Nephron progenitor cell (in vitro differentiated cells): ENCODE measurements at regions not wholly inside any gene's neighbourhood (a gene's known extent, or its start where the extent isn't known, plus 50 kb on each side); places are given as distances from the start of the nearest gene placed in this dataset.

Source experiments
- DNase-seq: peaks from one replicate; pipeline ENCODE4 v3.0.0; 2021
- H3K27ac Mint-ChIP-seq: 2 replicates; pipeline ENCODE4 v1.8.0; 2021; ENCODE audit warnings: mild to moderate bottlenecking, moderate library complexity, mixed read lengths
- H3K27me3 Mint-ChIP-seq: 2 replicates; pipeline ENCODE4 v1.8.0; 2021; ENCODE audit warnings: mild to moderate bottlenecking, low read depth, mixed read lengths; ENCODE audit not compliant: poor library complexity
- H3K36me3 Mint-ChIP-seq: 2 replicates; pipeline ENCODE4 v1.8.0; 2021; ENCODE audit warnings: low read depth, mixed read lengths
- H3K4me1 Mint-ChIP-seq: 2 replicates; pipeline ENCODE4 v1.8.0; 2021; ENCODE audit warnings: mixed read lengths
- H3K4me3 Mint-ChIP-seq: 2 replicates; pipeline ENCODE4 v1.8.0; 2021; ENCODE audit warnings: mild to moderate bottlenecking, moderate library complexity, mixed read lengths
- H3K9me3 Mint-ChIP-seq: 2 replicates; pipeline ENCODE4 v1.8.0; 2021; ENCODE audit warnings: mild to moderate bottlenecking, moderate library complexity, mixed read lengths
- CTCF ChIP-seq: fragments of 200-600 bp; sonication (generic); IDR thresholded peaks from 2 replicates; pipeline ENCODE4 v1.5.0; 2021; ENCODE audit warnings: antibody characterized with exemption

- DNase-seq: no peak
- peaks cover 13% of the 10 kb centered on the region for H3K9me3 Mint-ChIP-seq
- H3K4me1 Mint-ChIP-seq: peaks cover 41% of the 10 kb centered on the region
- H3K36me3 Mint-ChIP-seq: no peaks in the 10 kb centered on the region
- H3K27ac Mint-ChIP-seq: no peak overlapping the region
- H3K27me3 Mint-ChIP-seq: peaks cover 8% of the 10 kb centered on the region
- no peak for TF ChIP-seq CTCF
- H3K4me3 Mint-ChIP-seq: no peak overlapping the region
Observed at GRCh38 chr2:219766658-219767057, 139.2 kb downstream of the SLC4A3 start.

DNA sequence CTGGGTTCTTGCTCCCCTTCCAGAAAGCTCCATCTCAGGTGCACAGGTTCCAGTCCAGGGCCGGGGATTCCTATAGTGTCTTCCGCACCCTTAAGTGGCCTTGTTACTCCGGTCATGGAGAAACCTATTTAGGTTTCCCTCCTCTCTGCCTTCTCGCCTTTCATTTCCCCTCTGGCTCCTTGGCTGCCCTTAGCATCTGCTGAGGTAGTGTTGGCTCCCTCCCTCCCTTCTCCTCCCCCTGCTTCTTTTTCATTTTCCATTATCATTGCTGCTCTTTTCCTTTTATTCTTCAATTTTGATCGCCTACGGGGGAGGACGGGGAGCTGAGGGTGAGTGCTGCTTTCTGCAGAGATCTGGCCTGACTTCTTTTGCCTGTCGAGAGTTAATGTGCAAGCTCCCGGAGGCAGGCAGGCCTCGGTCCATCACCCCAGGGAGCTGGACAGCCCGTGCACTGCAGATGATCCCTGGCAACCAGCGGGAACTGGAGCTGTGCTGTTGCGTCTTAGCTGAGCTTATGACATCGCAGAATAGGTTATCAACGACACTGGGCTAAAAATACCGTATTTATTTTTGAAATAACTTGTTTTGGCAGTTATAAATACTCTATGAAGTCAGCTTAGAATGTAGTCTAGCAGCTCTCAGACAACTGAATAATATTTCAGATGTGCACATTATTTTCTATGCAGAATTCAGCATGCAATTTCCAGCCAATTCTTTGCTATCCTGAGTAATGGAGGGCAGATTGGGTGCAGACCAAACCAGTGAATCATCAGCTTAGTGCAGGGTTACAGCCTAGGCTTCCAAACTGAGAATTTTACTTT lies 141.9 kb downstream of the SLC4A3 start:
- Mint-ChIP-seq H3K9me3 (peaks cover 10% of the 10 kb centered on the region), H3K4me3 (no peak overlapping the region), H3K27me3 (peaks cover 8% of the 10 kb centered on the region), H3K27ac (peak overlapping the region; percentile 76), H3K36me3 (no peaks in the 10 kb centered on the region), H3K4me1 (peaks cover 65% of the 10 kb centered on the region)
- no peak for DNase-seq
- no peak for TF ChIP-seq CTCF

DNA sequence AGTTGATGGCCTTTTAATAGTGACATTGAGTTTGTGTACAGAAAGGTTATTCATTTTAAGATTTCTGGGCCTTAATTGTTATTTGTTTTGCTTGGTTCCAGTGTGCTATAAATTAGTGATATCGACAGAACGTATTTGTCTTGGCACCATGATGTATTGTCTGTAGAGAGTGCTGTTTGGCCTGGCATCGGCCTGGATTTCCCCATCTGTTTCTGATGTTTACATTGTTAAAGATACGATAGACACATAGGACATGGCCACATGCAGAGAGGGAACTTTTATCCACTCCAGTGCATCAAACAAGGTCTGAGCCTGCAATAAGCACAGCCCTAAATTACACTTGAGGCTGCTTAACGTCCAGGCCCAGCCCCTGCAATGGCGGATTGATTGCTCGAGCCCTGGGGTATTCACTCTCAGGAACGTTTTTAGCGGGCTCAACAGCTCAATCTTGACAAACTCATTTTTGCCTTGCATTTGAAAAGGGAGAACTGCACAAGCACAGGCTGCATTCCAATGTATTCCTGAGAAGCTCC lies 144.7 kb downstream of the SLC4A3 start:
- Mint-ChIP-seq H3K36me3 (no peaks in the 10 kb centered on the region), H3K4me1 (peaks cover 43% of the 10 kb centered on the region), H3K27ac (peak overlapping the region; percentile 44), H3K9me3 (peaks cover 3% of the 10 kb centered on the region), H3K27me3 (peaks cover 4% of the 10 kb centered on the region), H3K4me3 (no peak overlapping the region)
- TF ChIP-seq CTCF: no peak
- DNase-seq: no peak

DNA sequence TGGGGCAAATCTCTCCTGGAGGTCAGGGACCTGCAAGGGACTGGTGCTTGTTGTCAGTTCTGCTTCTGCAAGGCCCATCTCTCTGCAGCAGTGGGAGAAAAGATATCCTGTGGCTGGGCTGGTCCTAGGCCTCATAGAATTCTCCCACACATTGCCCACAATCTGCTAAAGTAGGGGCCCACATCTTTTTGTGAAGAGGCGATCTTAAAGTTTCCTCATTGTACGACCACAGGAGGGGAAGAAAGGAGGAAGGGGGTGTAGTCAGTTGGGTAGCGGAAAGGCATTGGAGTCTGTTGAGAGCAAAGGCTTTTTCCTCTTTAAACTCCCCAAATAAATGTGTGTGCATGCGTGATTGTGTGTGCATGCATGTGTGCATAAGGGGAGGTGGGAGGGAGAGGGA lies 145.3 kb downstream of the SLC4A3 start:
- DNase-seq: no peak
- H3K4me3 Mint-ChIP-seq: no peak overlapping the region
- H3K36me3 Mint-ChIP-seq: no peaks in the 10 kb centered on the region
- H3K27me3 Mint-ChIP-seq: peaks cover 4% of the 10 kb centered on the region
- peak overlapping the region; percentile 44 for H3K27ac Mint-ChIP-seq
- TF ChIP-seq CTCF: no peak
- peaks cover 48% of the 10 kb centered on the region for H3K4me1 Mint-ChIP-seq
- H3K9me3 Mint-ChIP-seq: peaks cover 3% of the 10 kb centered on the region

DNA sequence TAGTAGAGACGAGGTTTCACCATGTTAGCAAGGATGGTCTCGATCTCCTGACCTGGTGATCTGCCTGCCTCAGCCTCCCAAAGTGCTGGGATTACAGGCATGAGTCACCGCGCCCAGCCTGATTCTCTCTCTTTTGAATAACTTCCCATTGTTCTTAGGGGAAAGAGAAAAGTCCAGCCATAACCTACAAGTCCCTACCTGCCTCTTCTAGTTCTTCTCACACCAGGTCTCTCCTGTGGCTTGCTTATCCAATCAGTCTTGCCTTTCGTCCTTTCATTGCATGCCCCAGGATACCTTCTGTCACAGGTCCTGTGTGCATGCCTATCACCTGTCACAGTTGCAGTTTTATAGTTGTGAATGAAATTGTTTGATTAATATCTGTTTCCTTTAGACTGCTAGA lies 148.1 kb downstream of the SLC4A3 start:
- no peak overlapping the region for H3K4me3 Mint-ChIP-seq
- DNase-seq: no peak
- H3K9me3 Mint-ChIP-seq: peaks cover under 1% of the 10 kb centered on the region
- TF ChIP-seq CTCF: no peak
- no peak overlapping the region for H3K27ac Mint-ChIP-seq
- H3K27me3 Mint-ChIP-seq: peaks cover 7% of the 10 kb centered on the region
- H3K4me1 Mint-ChIP-seq: peaks cover 38% of the 10 kb centered on the region
- no peaks in the 10 kb centered on the region for H3K36me3 Mint-ChIP-seq

- DNase-seq: no peak
- Mint-ChIP-seq H3K36me3 (no peaks in the 10 kb centered on the region), H3K9me3 (no peaks in the 10 kb centered on the region), H3K4me3 (no peak overlapping the region), H3K27me3 (peaks cover 7% of the 10 kb centered on the region), H3K4me1 (peaks cover 32% of the 10 kb centered on the region), H3K27ac (peak overlapping the region; percentile 43)
- no peak for TF ChIP-seq CTCF
Observed at GRCh38 chr2:219777388-219777787, 150.0 kb downstream of the SLC4A3 start.
